PC-9 (cell line): ENCODE measurements at regions not wholly inside any gene's neighbourhood (a gene's known extent, or its start where the extent isn't known, plus 50 kb on each side); places are given as distances from the start of the nearest gene placed in this dataset.

ENCODE experiments used
- CTCF ChIP-seq: fragments of 200-600 bp; sonication (generic); conservative IDR thresholded peaks from 2 replicates; pipeline ENCODE4 v1.6.1; 2017; ENCODE audit warnings: mixed run types, antibody characterized with exemption, mild to moderate bottlenecking, moderate library complexity
- EZH2 ChIP-seq: fragments of 200-600 bp; sonication (generic); IDR thresholded peaks from 2 replicates; pipeline ENCODE4 v1.8.0; 2017; ENCODE audit warnings: antibody characterized with exemption, low read depth

GRCh38 chr11:133745791-133746190, 99.5 kb downstream of the SPATA19 start:
- no peak for TF ChIP-seq CTCF
- TF ChIP-seq EZH2 = no peak
